Activated CD4-positive, CD25-positive, alpha-beta regulatory T cell (primary cell): ENCODE measurements at regions not wholly inside any gene's neighbourhood (a gene's known extent, or its start where the extent isn't known, plus 50 kb on each side); places are given as distances from the start of the nearest gene placed in this dataset.
"Not testable (repeated sequence)": the region's sequence is repeated elsewhere in the genome, so short reads cannot be mapped to it uniquely, and the experiment has no call there.

Source experiments
- DNase-seq, 4 experiments: peaks; one replicate each; lab custom pipeline; 2025; lab: John Stamatoyannopoulos, UW

GRCh38 chr9:28999057-28999456, 1425.8 kb upstream of the C9orf72 start:
- no peak for DNase-seq

- DNase-seq: no peak
These were observed 1426.5 kb upstream of the C9orf72 start for GRCh38 chr9:28999806-29000205.

- no peak for DNase-seq
These were observed 1427.7 kb upstream of the C9orf72 start for GRCh38 chr9:29001006-29001405.

GRCh38 chr9:29004988-29005387, 1431.7 kb upstream of the C9orf72 start:
- no peak for DNase-seq

- DNase-seq: no peak
These were observed 1433.3 kb upstream of the C9orf72 start for GRCh38 chr9:29006628-29007027.

- no peak for DNase-seq
These were observed 1439.6 kb upstream of the C9orf72 start for GRCh38 chr9:29012911-29013310.

- no peak for DNase-seq
These were observed 1448.4 kb upstream of the C9orf72 start for GRCh38 chr9:29021632-29022031.

GRCh38 chr9:29038332-29038731, 1465.1 kb upstream of the C9orf72 start:
- DNase-seq: no peak

GRCh38 chr9:29039258-29039657, 1466.0 kb upstream of the C9orf72 start:
- no peak for DNase-seq

GRCh38 chr9:29043072-29043471, 1469.8 kb upstream of the C9orf72 start:
- no peak for DNase-seq

GRCh38 chr9:29044959-29045358, 1471.7 kb upstream of the C9orf72 start:
- no peak for DNase-seq

- DNase-seq: no peak
These were observed 1486.8 kb upstream of the C9orf72 start for GRCh38 chr9:29060041-29060440.

GRCh38 chr9:29062446-29062845, 1489.2 kb upstream of the C9orf72 start:
- no peak for DNase-seq

- DNase-seq: no peak
These were observed 1489.8 kb upstream of the C9orf72 start for GRCh38 chr9:29063031-29063430.

GRCh38 chr9:29066141-29066640, 1492.9 kb upstream of the C9orf72 start:
- DNase-seq: no peak

GRCh38 chr9:29068461-29068860, 1495.2 kb upstream of the C9orf72 start:
- no peak for DNase-seq

GRCh38 chr9:29069376-29069775, 1496.1 kb upstream of the C9orf72 start:
- no peak for DNase-seq

- no peak for DNase-seq
These were observed 1504.9 kb upstream of the C9orf72 start for GRCh38 chr9:29078063-29078666.

- no peak for DNase-seq
These were observed 1527.5 kb upstream of the C9orf72 start for GRCh38 chr9:29100762-29101161.

- DNase-seq: not testable (repeated sequence)
These were observed 1530.9 kb upstream of the C9orf72 start for GRCh38 chr9:29104166-29104565.

GRCh38 chr9:29118555-29118954, 1545.3 kb upstream of the C9orf72 start:
- no peak for DNase-seq

- no peak for DNase-seq
These were observed 1553.5 kb upstream of the C9orf72 start for GRCh38 chr9:29126783-29127182.

- no peak for DNase-seq
These were observed 1556.5 kb upstream of the C9orf72 start for GRCh38 chr9:29129763-29130162.

- DNase-seq: no peak
These were observed 1571.2 kb upstream of the C9orf72 start for GRCh38 chr9:29144476-29144875.
